Skeletal muscle cell (primary cell): ENCODE measurements at regions not wholly inside any gene's neighbourhood (a gene's known extent, or its start where the extent isn't known, plus 50 kb on each side); places are given as distances from the start of the nearest gene placed in this dataset.
"Not testable (repeated sequence)": the region's sequence is repeated elsewhere in the genome, so short reads cannot be mapped to it uniquely, and the experiment has no call there.

Experiments
- DNase-seq: peaks from one replicate; pipeline ENCODE4 v3.0.0-alpha.2; 2010; ENCODE audit warnings: low read depth
- H3K4me3 ChIP-seq: 2 replicates; pipeline ENCODE4 v1.5.1; 2011; ENCODE audit warnings: low read depth, mild to moderate bottlenecking, control low read depth, low read length, moderate library complexity

GRCh38 chr5:115696141-115696650 is 70.4 kb upstream of the TMED7 start:
- DNase-seq, result no peak
- no peak overlapping the region for H3K4me3 ChIP-seq

GRCh38 chr5:115695310-115695880 is 69.6 kb upstream of the TMED7 start:
- H3K4me3 ChIP-seq, result no peak overlapping the region
- no peak for DNase-seq

- not testable (repeated sequence) for DNase-seq, H3K4me3 ChIP-seq
Observed at GRCh38 chr5:115691814-115692213, 66.0 kb upstream of the TMED7 start.

- DNase-seq, result peak; percentile 34
- H3K4me3 ChIP-seq, result no peak overlapping the region
Observed at GRCh38 chr5:115686738-115687074, 60.9 kb upstream of the TMED7 start.

- peak; percentile 3 for DNase-seq
- no peak overlapping the region for H3K4me3 ChIP-seq
Observed at GRCh38 chr5:115686051-115686737, 60.4 kb upstream of the TMED7 start.

GRCh38 chr5:115685490-115685889 is 59.7 kb upstream of the TMED7 start:
- H3K4me3 ChIP-seq, result no peak overlapping the region
- DNase-seq, result no peak

GRCh38 chr5:115684513-115685037 is 58.7 kb upstream of the TMED7 start:
- no peak overlapping the region for H3K4me3 ChIP-seq
- no peak for DNase-seq

- no peak for DNase-seq
- H3K4me3 ChIP-seq, result no peak overlapping the region
Observed at GRCh38 chr5:115683081-115683480, 57.2 kb upstream of the TMED7 start.
